ACHN (cell line): ENCODE measurements at regions not wholly inside any gene's neighbourhood (a gene's known extent, or its start where the extent isn't known, plus 50 kb on each side); places are given as distances from the start of the nearest gene placed in this dataset.
"Not testable (repeated sequence)": the region's sequence is repeated elsewhere in the genome, so short reads cannot be mapped to it uniquely, and the experiment has no call there.

Source experiments
- DNase-seq: peaks from one replicate; pipeline ENCODE4 v3.0.0-alpha.2; 2015
- in situ Hi-C: cut with HindIII; loops from 2 replicates; pipeline ENCODE4 v1.10.0; 2017; ENCODE audit warnings: low sequenced_read_pairs, low pct_ligation_motif_present, low pct_unique_long_range_greater_than_20kb

GRCh38 chr1:5634893-5635292 lies 357.3 kb downstream of the NPHP4 start:
- in situ Hi-C loops: no loop called here
- DNase-seq: no peak

- no peak for DNase-seq
- in situ Hi-C loops: no loop called here
These were observed 359.4 kb downstream of the NPHP4 start for GRCh38 chr1:5632814-5633213.

- in situ Hi-C loops: no loop called here
These were observed 360.0 kb downstream of the NPHP4 start for GRCh38 chr1:5632224-5632623.

GRCh38 chr1:5628416-5628815 lies 363.8 kb downstream of the NPHP4 start:
- in situ Hi-C loops: no loop called here

More at GRCh38 chr1:5632224-5632623, 360.0 kb downstream of the NPHP4 start:
- no peak for DNase-seq

GRCh38 chr1:5623399-5623798 lies 368.8 kb downstream of the NPHP4 start:
- in situ Hi-C loops: no loop called here

More at GRCh38 chr1:5628416-5628815, 363.8 kb downstream of the NPHP4 start:
- no peak for DNase-seq

GRCh38 chr1:5622412-5622811 lies 369.8 kb downstream of the NPHP4 start:
- no peak for DNase-seq
- in situ Hi-C loops: no loop called here

More at GRCh38 chr1:5623399-5623798, 368.8 kb downstream of the NPHP4 start:
- no peak for DNase-seq

GRCh38 chr1:5621692-5622091 lies 370.5 kb downstream of the NPHP4 start:
- no peak for DNase-seq
- in situ Hi-C loops: no loop called here

GRCh38 chr1:5620997-5621396 lies 371.2 kb downstream of the NPHP4 start:
- in situ Hi-C loops: no loop called here
- peak; percentile 14 for DNase-seq

- no peak for DNase-seq
- in situ Hi-C loops: no loop called here
These were observed 371.8 kb downstream of the NPHP4 start for GRCh38 chr1:5620418-5620817.

GRCh38 chr1:5619469-5619868 lies 372.8 kb downstream of the NPHP4 start:
- DNase-seq: no peak
- in situ Hi-C loops: no loop called here

- no peak for DNase-seq
- in situ Hi-C loops: no loop called here
These were observed 374.7 kb downstream of the NPHP4 start for GRCh38 chr1:5617546-5617945.

- in situ Hi-C loops: no loop called here
- no peak for DNase-seq
These were observed 375.1 kb downstream of the NPHP4 start for GRCh38 chr1:5617179-5617520.

GRCh38 chr1:5616366-5617178 lies 375.7 kb downstream of the NPHP4 start:
- DNase-seq: no peak
- in situ Hi-C loops: no loop called here

- in situ Hi-C loops: no loop called here
- DNase-seq: no peak
These were observed 377.1 kb downstream of the NPHP4 start for GRCh38 chr1:5615076-5615475.

GRCh38 chr1:5613900-5614299 lies 378.3 kb downstream of the NPHP4 start:
- no peak for DNase-seq
- in situ Hi-C loops: no loop called here

GRCh38 chr1:5611851-5612250 lies 380.4 kb downstream of the NPHP4 start:
- DNase-seq: no peak
- in situ Hi-C loops: no loop called here

- DNase-seq: no peak
- in situ Hi-C loops: no loop called here
These were observed 380.8 kb downstream of the NPHP4 start for GRCh38 chr1:5611431-5611830.

- in situ Hi-C loops: no loop called here
- DNase-seq: no peak
These were observed 381.8 kb downstream of the NPHP4 start for GRCh38 chr1:5610432-5610831.

- in situ Hi-C loops: no loop called here
- DNase-seq: no peak
These were observed 388.7 kb downstream of the NPHP4 start for GRCh38 chr1:5603353-5604104.

GRCh38 chr1:5602718-5603117 lies 389.5 kb downstream of the NPHP4 start:
- DNase-seq, in situ Hi-C loops: not testable (repeated sequence)
